ENCODE measurements at regions not wholly inside any gene's neighbourhood (a gene's known extent, or its start where the extent isn't known, plus 50 kb on each side); places are given as distances from the start of the nearest gene placed in this dataset.

GRCh38 chr2:220001751-220002150, 374.3 kb downstream of the SLC4A3 start:
- TF ChIP-seq CTCF (IDR thresholded peaks at IDR 0.05 in 8 of 11, conservative IDR thresholded peaks at IDR 0.05 in 3 of 11): no peak
- no peak for TF ChIP-seq POLR2AphosphoS5 (IDR thresholded peaks at IDR 0.05)
